Endothelial cell of umbilical vein (primary cell): ENCODE measurements at regions not wholly inside any gene's neighbourhood (a gene's known extent, or its start where the extent isn't known, plus 50 kb on each side); places are given as distances from the start of the nearest gene placed in this dataset.

Source experiments
- BruUV-seq: library from RNA; stranded (reverse); fragments of 400-500 nt; replicated peaks from 2 replicates; lab custom pipeline; 2021; lab: Mats Ljungman, UMichigan
- CTCF ChIA-PET: fragments of 300-600, 350-600 bp; sonication (Branson Sonifier 250); formaldehyde crosslinking; loops from one replicate; lab custom pipeline; 2021; ENCODE audit warnings: antibody characterized with exemption, inconsistent platforms; lab: Charles Lee
- POLR2A ChIA-PET: fragments of 300-600, 350-600 bp; sonication (Branson Sonifier 250); formaldehyde crosslinking; loops from one replicate; lab custom pipeline; 2021; ENCODE audit warnings: antibody characterized with exemption, inconsistent platforms; lab: Charles Lee
- DNase-seq: peaks from one replicate; pipeline ENCODE4 v3.0.0-alpha.2; 2011; ENCODE audit warnings: low read depth, low spot score
- FAIRE-seq: peaks from 2 replicates; lab custom pipeline; 2011; peaks lifted over from hg19 to GRCh38; lab: Jason Lieb, UNC
- H2AFZ ChIP-seq: 2 replicates; pipeline ENCODE4 v1.6.0; 2012; ENCODE audit warnings: low read depth, low read length, control low read depth, inconsistent platforms
- H3K27ac ChIP-seq: 2 replicates; pipeline ENCODE4 v1.5.1; 2011; ENCODE audit warnings: low read depth, mild to moderate bottlenecking, control low read depth, low read length, moderate library complexity; ENCODE audit not compliant: insufficient read depth
- H3K27me3 ChIP-seq, 2 experiments: 2 replicates each; pipeline versions ENCODE4 v1.6.0 to v1.6.1; 2011; ENCODE audit warnings: low read length in 2 of 2, mixed read lengths in 1 of 2; ENCODE audit not compliant: control insufficient read depth in 2 of 2, insufficient read depth in 2 of 2
- H3K36me3 ChIP-seq, 2 experiments: 2 replicates in 1 of 2; 3 replicates in 1 of 2; pipeline ENCODE4 v1.5.1; 2011; ENCODE audit warnings: low read length in 2 of 2, mild to moderate bottlenecking in 1 of 2, moderate library complexity in 1 of 2; ENCODE audit not compliant: control insufficient read depth in 2 of 2, insufficient read depth in 2 of 2; ENCODE audit errors: extremely low read depth in 1 of 2
- H3K4me1 ChIP-seq: 3 replicates; pipeline ENCODE4 v1.5.1; 2011; ENCODE audit warnings: mild to moderate bottlenecking, low read length; ENCODE audit not compliant: control insufficient read depth, insufficient read depth; ENCODE audit errors: extremely low read depth
- H3K4me2 ChIP-seq: 2 replicates; pipeline ENCODE4 v1.6.1; 2011; ENCODE audit warnings: low read length, control low read depth, mixed read lengths; ENCODE audit not compliant: insufficient read depth
- H3K4me3 ChIP-seq, 3 experiments: fragments of 200-600 bp in 1 of 3; sonication (generic), shearing (Covaris generic) in 1 of 3; replicated peaks in 1 of 3; 2 replicates each; pipeline ENCODE4 v1.5.1; 2011 to 2016; ENCODE audit warnings: control low read depth in 3 of 3, low read length in 3 of 3, mild to moderate bottlenecking in 2 of 3, inconsistent platforms in 1 of 3, low read depth in 1 of 3, moderate library complexity in 1 of 3; ENCODE audit not compliant: insufficient read depth in 1 of 3
- H3K79me2 ChIP-seq: 2 replicates; pipeline ENCODE4 v1.6.0; 2012; ENCODE audit warnings: low read length, inconsistent platforms; ENCODE audit not compliant: control insufficient read depth, insufficient read depth
- H3K9ac ChIP-seq: replicated peaks from 2 replicates; pipeline ENCODE3; 2011; ENCODE audit warnings: low read length, control low read depth; ENCODE audit not compliant: insufficient read depth; ENCODE audit errors: extremely low read depth
- H3K9me1 ChIP-seq: replicated peaks from 3 replicates; pipeline ENCODE4 v1.6.0; 2011; ENCODE audit warnings: mild to moderate bottlenecking, low read length; ENCODE audit not compliant: control insufficient read depth, insufficient read depth; ENCODE audit errors: extremely low read depth
- H3K9me3 ChIP-seq: replicated peaks from 2 replicates; pipeline ENCODE4 v1.5.1; 2012; ENCODE audit warnings: low read length, inconsistent platforms; ENCODE audit not compliant: control insufficient read depth, insufficient read depth
- H4K20me1 ChIP-seq: replicated peaks from 2 replicates; pipeline ENCODE3; 2011; ENCODE audit warnings: mild to moderate bottlenecking, low read length; ENCODE audit not compliant: control insufficient read depth, insufficient read depth; ENCODE audit errors: extremely low read depth
- CTCF ChIP-seq, 2 donors: IDR thresholded peaks; 1 replicate in 1 of 2; 2 replicates in 1 of 2; pipeline ENCODE4 v1.5.1; 2011; ENCODE audit warnings: low read length in 2 of 2, mild to moderate bottlenecking in 2 of 2, moderate library complexity in 2 of 2, control low read depth in 1 of 2, inconsistent platforms in 1 of 2, low read depth in 1 of 2; ENCODE audit not compliant: insufficient read depth in 1 of 2; ENCODE audit errors: extremely low read depth in 1 of 2
- EZH2 ChIP-seq: IDR thresholded peaks from 2 replicates; pipeline ENCODE4 v1.6.1; 2012; ENCODE audit warnings: borderline replicate concordance, low read depth, mild to moderate bottlenecking, moderate library complexity, low read length, inconsistent platforms; ENCODE audit not compliant: severe bottlenecking
- FOS ChIP-seq: IDR thresholded peaks from 2 replicates; pipeline ENCODE4 v1.6.1; 2011; ENCODE audit warnings: mild to moderate bottlenecking, low read length, moderate library complexity, borderline replicate concordance; ENCODE audit not compliant: insufficient read depth
- GATA2 ChIP-seq: IDR thresholded peaks from 2 replicates; pipeline ENCODE4 v1.7.0; 2011; ENCODE audit warnings: low read depth, mild to moderate bottlenecking, moderate library complexity, mixed read lengths, low read length; ENCODE audit not compliant: insufficient read length, insufficient read depth
- JUN ChIP-seq: IDR thresholded peaks from 2 replicates; pipeline ENCODE4 v1.6.1; 2011; ENCODE audit warnings: borderline replicate concordance, low read depth; ENCODE audit not compliant: insufficient read length, insufficient read depth
- MAX ChIP-seq: IDR thresholded peaks from 2 replicates; pipeline ENCODE4 v1.6.1; 2011; ENCODE audit not compliant: insufficient read depth, insufficient read length
- MYC ChIP-seq: IDR thresholded peaks from one replicate; pipeline ENCODE4 v1.6.1; 2011; ENCODE audit warnings: mild to moderate bottlenecking, low read depth, low read length
- POLR2A ChIP-seq: IDR thresholded peaks from 2 replicates; pipeline ENCODE4 v1.6.1; 2012; ENCODE audit warnings: low read depth, mild to moderate bottlenecking, control low read depth, low read length
- POLR2AphosphoS5 ChIP-seq: IDR thresholded peaks from 2 replicates; pipeline ENCODE4 v1.6.1; 2012; ENCODE audit warnings: low read depth, mild to moderate bottlenecking, control low read depth, low read length, moderate library complexity; ENCODE audit not compliant: insufficient read depth
- dilution Hi-C: fragments of 300-500 bp; cut with MboI; formaldehyde crosslinking; loops from one replicate; pipeline ENCODE4 v1.15.0; 2019; ENCODE audit warnings: low sequenced_read_pairs; ENCODE audit not compliant: extremely low pct_ligation_motif_present
- intact Hi-C: fragments of 100-400 bp; cut with micrococcal nuclease; formaldehyde crosslinking; loops from one replicate; pipeline ENCODE4 v1.10.0; 2022

- CTCF ChIA-PET, result no interaction called here
- H2AFZ ChIP-seq, result no peak overlapping the region
- DNase-seq, result no peak
Observed at GRCh38 chr13:67554746-67555452, 324.8 kb upstream of the PCDH9 start.

More at GRCh38 chr13:67554746-67555452, 324.8 kb upstream of the PCDH9 start:
- no peaks in the 10 kb centered on the region for H3K9me1 ChIP-seq
- no peaks in the 10 kb centered on the region for H3K79me2 ChIP-seq
- no peak overlapping the region for H3K4me3 ChIP-seq
- H3K27ac ChIP-seq, result no peak overlapping the region
- dilution Hi-C loops, result no loop called here
- no TSS peak for BruUV-seq
- no peaks in the 10 kb centered on the region for H3K9me3 ChIP-seq
- POLR2A ChIA-PET, result no interaction called here
- H3K4me2 ChIP-seq, result no peak overlapping the region
- intact Hi-C loops, result no loop called here
- H3K9ac ChIP-seq, result no peak overlapping the region
- no peak for TF ChIP-seq JUN
- no peak for TF ChIP-seq POLR2A
- TF ChIP-seq MYC, result no peak
- TF ChIP-seq CTCF (IDR thresholded peaks at IDR 0.05; ENCODE audit: extremely low read depth in 1 of 2, insufficient read depth in 1 of 2, low read depth in 1 of 2, low read length in 2 of 2), result no peak
- TF ChIP-seq MAX, result no peak
- no peak for TF ChIP-seq EZH2
- TF ChIP-seq FOS, result no peak
- TF ChIP-seq POLR2AphosphoS5, result no peak
- TF ChIP-seq GATA2, result no peak
- H3K36me3 ChIP-seq, result no peaks in the 10 kb centered on the region
- H3K4me1 ChIP-seq, result no peaks in the 10 kb centered on the region
- no peaks in the 10 kb centered on the region for H4K20me1 ChIP-seq
- no peaks in the 10 kb centered on the region for H3K27me3 ChIP-seq
- FAIRE-seq, result no peak
